GM12892 (cell line): ENCODE measurements at regions not wholly inside any gene's neighbourhood (a gene's known extent, or its start where the extent isn't known, plus 50 kb on each side); places are given as distances from the start of the nearest gene placed in this dataset.

Experiments
- POLR2A ChIP-seq: IDR thresholded peaks from 2 replicates; pipeline ENCODE4 v1.6.1; 2011; ENCODE audit warnings: low read depth, low read length, control low read depth
- POLR2AphosphoS5 ChIP-seq: IDR thresholded peaks from 2 replicates; pipeline ENCODE4 v1.6.1; 2011; ENCODE audit warnings: low read depth, low read length, control low read depth

GRCh38 chr13:42709276-42709675 lies 72.1 kb upstream of the FAM216B start:
- TF ChIP-seq POLR2A (no peak), POLR2AphosphoS5 (no peak)
